Muscle of leg (tissue), 3 donors: ENCODE measurements at regions not wholly inside any gene's neighbourhood (a gene's known extent, or its start where the extent isn't known, plus 50 kb on each side); places are given as distances from the start of the nearest gene placed in this dataset.
A peak's percentile ranks its signal among the peaks of the same experiment; 100 is the strongest.
"Not testable (repeated sequence)": the region's sequence is repeated elsewhere in the genome, so short reads cannot be mapped to it uniquely, and the experiment has no call there.

Source experiments
- DNase-seq: peaks from one replicate; pipeline ENCODE4 v3.0.0; 2013
- H3K27ac ChIP-seq: one replicate; pipeline ENCODE4 v1.5.1; 2013; ENCODE audit warnings: mild to moderate bottlenecking, low read length, control low read depth
- H3K27me3 ChIP-seq: one replicate; pipeline ENCODE4 v1.6.1; 2013; ENCODE audit warnings: low read length; ENCODE audit not compliant: control insufficient read depth, insufficient read depth
- H3K36me3 ChIP-seq: one replicate; pipeline ENCODE4 v1.6.1; 2013; ENCODE audit warnings: low read length; ENCODE audit not compliant: control insufficient read depth, insufficient read depth
- H3K4me1 ChIP-seq: one replicate; pipeline ENCODE4 v1.6.1; 2013; ENCODE audit warnings: low read length; ENCODE audit not compliant: control insufficient read depth, insufficient read depth
- H3K4me3 ChIP-seq: one replicate; pipeline ENCODE4 v1.5.1; 2013; ENCODE audit warnings: low read length, control low read depth
- H3K9me3 ChIP-seq: replicated peaks from 2 replicates; pipeline ENCODE4 v1.6.1; 2013; ENCODE audit warnings: low read depth, low read length; ENCODE audit not compliant: control insufficient read depth
- WGBS: methylation state at CpG from one replicate; pipeline ENCODE4 v1.1.5; 2013; ENCODE audit warnings: missing lambda C conversion rate; ENCODE audit not compliant: insufficient coverage; 5-methylcytosine and 5-hydroxymethylcytosine counted together

DNA sequence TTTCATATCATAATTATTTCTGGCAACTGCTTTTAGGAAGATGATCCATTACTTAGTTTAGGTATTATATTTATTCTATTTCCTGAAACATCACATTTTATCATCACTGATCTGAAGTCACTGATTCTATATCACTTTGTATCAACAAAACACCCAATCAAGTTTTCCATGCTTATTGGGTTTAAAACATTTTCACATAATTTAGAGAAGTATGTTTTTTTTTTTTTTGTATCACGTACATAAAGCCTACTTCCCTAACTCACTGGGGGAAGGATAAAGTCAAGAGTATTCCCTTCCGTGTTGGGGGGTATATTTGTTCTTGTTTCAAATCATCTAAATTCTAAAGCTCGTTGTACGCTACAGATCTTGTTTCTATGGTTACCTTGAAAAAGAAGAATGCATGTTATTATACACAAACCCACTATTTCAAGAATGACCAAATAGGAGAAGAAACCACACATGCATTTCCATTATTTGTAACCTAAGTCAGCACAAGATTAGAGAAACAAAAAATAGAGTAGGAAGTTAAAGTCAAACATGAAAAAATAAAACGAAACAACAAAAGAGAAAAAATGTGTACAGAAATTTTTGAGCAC, 637.2 kb upstream of the MIR17HG start:
- no CpG with 5 or more reads among the region's 5 CpGs for WGBS

DNA sequence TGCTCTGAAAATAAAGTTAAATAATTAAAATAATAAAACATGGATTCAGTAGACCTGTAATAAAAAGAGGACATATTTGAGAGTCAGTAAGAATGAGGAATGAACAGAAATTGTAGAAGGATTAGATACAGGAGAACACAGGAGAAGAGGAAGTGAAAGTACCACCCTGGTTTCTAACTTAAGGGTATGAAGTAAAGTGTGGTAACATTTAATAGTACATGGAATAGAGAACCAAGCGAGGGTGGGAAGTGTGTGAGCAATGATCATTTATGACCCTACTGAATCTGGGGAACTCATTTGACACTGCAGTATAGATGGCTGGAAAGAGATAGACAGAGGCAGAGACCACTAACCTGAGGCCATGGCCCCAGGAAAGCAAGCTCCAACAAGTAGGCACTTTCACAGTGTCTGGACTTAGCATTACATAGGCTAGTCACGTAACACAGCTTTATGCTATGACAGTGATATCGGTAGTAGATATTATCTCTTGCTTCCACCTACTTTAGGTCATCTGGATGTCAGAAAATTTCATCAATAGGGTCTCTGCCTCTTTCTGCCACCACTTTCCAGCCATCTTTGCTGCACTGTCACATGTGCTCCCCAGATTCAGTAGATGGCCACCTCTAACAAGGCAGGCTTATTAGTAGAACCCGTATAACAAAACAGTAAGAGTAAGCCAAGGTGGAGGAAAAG, 633.9 kb upstream of the MIR17HG start:
- Histone ChIP-seq H3K36me3 (no peaks in the 10 kb centered on the region), H3K27me3 (no peaks in the 10 kb centered on the region), H3K27ac (no peak overlapping the region), H3K4me1 (no peaks in the 10 kb centered on the region), H3K9me3 (no peaks in the 10 kb centered on the region), H3K4me3 (no peak overlapping the region)
- DNase-seq: peak; percentile 11
- 92% methylated on average over 3 of the region's 4 CpGs for WGBS

More for the DNA sequence above, 637.2 kb upstream of the MIR17HG start:
- Histone ChIP-seq H3K36me3 (no peaks in the 10 kb centered on the region), H3K4me1 (no peaks in the 10 kb centered on the region), H3K9me3 (no peaks in the 10 kb centered on the region), H3K4me3 (no peak overlapping the region), H3K27me3 (no peaks in the 10 kb centered on the region), H3K27ac (no peak overlapping the region)
- DNase-seq: no peak

DNA sequence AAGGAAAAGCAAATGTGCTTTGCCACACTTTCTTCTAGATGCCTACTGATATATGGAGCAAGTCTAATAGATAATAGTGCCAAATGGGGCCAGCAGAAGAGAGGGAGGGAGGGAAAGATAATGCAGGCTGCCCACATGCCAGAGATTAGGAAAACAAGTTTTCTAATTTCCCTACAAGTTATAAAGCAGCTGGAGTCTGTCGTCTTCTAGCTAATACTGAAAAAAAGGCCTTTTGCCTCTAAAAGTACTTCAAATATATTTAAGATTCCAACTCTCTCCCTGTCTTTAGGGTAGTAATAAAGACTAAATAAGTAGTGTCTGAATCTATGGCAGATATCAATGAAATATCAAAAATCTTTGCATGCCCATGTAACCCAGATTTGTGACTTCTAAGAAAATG, 632.0 kb upstream of the MIR17HG start:
- no peak overlapping the region for H3K27ac ChIP-seq
- WGBS: no CpG with 5 or more reads among the region's 1 CpG
- no peaks in the 10 kb centered on the region for H3K9me3 ChIP-seq

DNA sequence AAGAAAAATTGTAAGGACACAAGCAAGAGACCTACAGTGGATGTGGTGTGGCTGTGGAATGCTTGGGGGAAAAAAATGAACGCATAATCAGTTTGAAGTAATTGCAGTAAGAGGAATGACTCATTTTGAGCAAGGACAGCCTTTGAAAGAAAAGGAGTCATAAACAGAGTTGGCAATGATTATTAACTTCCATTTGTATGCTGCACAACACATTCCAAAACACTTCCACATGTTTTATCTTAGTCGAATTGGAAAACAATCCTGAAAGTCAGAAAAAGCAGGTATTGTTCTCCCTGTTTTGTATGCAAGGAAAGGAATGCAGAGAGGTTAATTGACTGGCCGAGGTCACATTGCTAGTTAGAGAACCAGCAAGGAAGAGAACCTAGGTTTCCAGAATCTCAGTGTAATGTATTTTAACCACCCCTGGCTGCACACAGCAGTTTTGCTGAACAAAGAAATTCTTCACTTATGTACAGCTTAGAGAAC, 630.0 kb upstream of the MIR17HG start:
- Histone ChIP-seq H3K9me3 (no peaks in the 10 kb centered on the region), H3K4me1 (no peaks in the 10 kb centered on the region), H3K4me3 (no peak overlapping the region), H3K36me3 (no peaks in the 10 kb centered on the region), H3K27ac (no peak overlapping the region), H3K27me3 (no peaks in the 10 kb centered on the region)
- 17% methylated on average over 1 of the region's 3 CpGs for WGBS
- DNase-seq: peak; percentile 31

More for the DNA sequence above, 632.0 kb upstream of the MIR17HG start:
- no peaks in the 10 kb centered on the region for H3K27me3 ChIP-seq
- H3K36me3 ChIP-seq: no peaks in the 10 kb centered on the region
- H3K4me3 ChIP-seq: no peak overlapping the region
- no peaks in the 10 kb centered on the region for H3K4me1 ChIP-seq
- no peak for DNase-seq

DNA sequence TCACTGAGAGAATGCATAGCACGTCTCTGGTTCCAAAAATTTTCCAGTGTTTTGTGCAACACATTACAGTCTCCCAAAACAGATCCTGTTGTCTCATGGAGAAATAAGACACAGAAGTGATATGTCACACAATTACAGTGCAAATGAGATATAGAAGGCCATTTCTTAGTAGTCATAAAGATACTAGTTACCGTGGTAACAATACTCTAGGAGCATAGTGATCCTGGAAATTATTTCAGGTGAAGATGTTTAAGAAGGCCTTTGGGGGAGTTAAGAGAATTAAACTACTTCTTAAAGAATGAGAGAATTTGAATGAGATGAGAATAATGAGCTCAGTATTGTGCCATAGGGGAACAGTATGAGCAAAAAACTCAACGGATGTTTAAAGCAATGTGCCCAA, 628.0 kb upstream of the MIR17HG start:
- H3K27ac ChIP-seq: no peak overlapping the region
- DNase-seq: peak; percentile 5
- no peak overlapping the region for H3K4me3 ChIP-seq
- H3K4me1 ChIP-seq: no peaks in the 10 kb centered on the region
- H3K9me3 ChIP-seq: no peaks in the 10 kb centered on the region
- H3K27me3 ChIP-seq: no peaks in the 10 kb centered on the region
- no peaks in the 10 kb centered on the region for H3K36me3 ChIP-seq
- 100% methylated on average over 1 of the region's 3 CpGs for WGBS

DNA sequence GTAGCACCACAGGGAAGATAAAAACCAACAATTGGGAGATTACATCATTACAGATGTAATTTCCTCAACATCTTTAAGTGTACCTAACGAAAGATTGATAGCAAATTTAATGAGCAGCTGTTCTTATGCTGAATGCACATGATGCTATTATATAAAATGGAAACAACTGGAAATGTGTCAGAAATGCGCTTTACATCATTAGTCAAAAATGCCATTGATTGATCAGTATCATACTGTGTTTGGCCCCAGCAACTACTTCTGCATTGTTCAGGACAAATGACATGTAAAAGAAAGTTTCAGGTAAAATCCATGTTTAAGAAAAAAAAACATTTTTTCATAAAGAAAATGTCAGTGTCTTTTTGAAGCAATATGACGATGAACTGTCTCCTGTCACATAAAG, 625.5 kb upstream of the MIR17HG start:
- no peaks in the 10 kb centered on the region for H3K36me3 ChIP-seq

DNA sequence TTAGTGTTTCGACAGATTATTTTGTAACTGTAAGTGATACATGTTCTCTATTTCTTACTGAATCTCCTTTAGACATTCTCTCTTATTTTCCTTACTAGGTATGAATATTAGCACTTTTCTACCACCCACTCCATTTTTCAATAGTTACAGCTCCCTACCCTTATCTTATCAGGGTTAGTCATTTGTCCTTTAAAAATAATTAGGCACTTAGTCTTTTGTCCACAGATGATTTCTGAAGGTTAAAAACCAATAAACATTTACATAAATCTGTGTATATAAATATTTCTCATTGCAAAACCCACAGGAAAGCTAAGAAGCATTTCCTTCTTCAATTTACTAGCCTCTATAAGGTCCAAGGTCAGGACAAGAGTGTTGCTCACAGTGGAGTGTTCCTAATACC, 624.1 kb upstream of the MIR17HG start:
- H3K27me3 ChIP-seq: no peaks in the 10 kb centered on the region

More for the DNA sequence above, 625.5 kb upstream of the MIR17HG start:
- Histone ChIP-seq H3K4me3 (no peak overlapping the region), H3K27ac (no peak overlapping the region), H3K9me3 (no peaks in the 10 kb centered on the region), H3K27me3 (no peaks in the 10 kb centered on the region), H3K4me1 (no peaks in the 10 kb centered on the region)
- DNase-seq: no peak
- WGBS: no CpG with 5 or more reads among the region's 3 CpGs

DNA sequence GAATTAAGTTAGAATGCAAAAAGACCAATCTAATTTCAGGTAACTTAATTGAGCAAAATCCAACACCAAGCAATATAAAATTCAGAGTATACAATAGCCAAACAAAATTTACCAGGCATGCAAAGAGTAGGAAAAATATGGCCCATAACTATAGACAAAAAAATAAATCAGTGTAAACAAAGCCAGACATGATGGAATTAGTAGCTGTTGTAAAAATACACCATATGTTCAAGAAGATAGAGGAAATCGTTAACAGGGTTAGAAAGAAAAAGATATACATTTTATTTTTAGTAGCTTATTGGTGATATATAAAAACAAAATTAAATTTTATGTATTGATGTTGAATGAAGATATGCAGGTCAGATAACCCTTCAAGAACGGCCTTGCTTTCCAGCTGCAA, 621.1 kb upstream of the MIR17HG start:
- Histone ChIP-seq H3K4me1 (no peaks in the 10 kb centered on the region), H3K27me3 (no peaks in the 10 kb centered on the region), H3K27ac (no peak overlapping the region), H3K9me3 (no peaks in the 10 kb centered on the region), H3K36me3 (no peaks in the 10 kb centered on the region), H3K4me3 (no peak overlapping the region)
- no CpG with 5 or more reads among the region's 2 CpGs for WGBS
- DNase-seq: no peak

More for the DNA sequence above, 624.1 kb upstream of the MIR17HG start:
- Histone ChIP-seq H3K27ac (no peak overlapping the region), H3K4me3 (no peak overlapping the region), H3K36me3 (no peaks in the 10 kb centered on the region), H3K4me1 (no peaks in the 10 kb centered on the region), H3K9me3 (no peaks in the 10 kb centered on the region)
- no CpG with 5 or more reads among the region's 1 CpG for WGBS
- DNase-seq: no peak

DNA sequence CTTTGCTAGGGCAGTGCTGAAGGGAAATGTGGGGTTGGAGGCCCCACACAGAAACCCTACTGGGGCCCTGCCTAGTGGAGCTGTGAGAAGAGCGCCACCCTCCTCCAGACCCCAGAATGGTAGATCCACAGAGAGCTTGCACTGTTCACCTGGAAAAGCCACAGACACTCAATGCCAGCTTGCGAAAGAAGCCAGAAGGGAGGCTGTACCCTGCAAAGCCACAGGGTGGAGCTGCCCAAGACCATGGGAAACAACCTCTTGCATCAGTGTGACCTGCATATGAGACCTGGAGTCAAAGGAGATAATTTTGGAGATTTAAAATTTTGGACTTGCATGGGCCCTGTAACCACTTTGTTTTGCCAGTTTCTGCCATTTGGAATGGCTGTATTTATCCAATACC, 615.4 kb upstream of the MIR17HG start:
- Histone ChIP-seq H3K36me3 (no peaks in the 10 kb centered on the region), H3K27me3 (no peaks in the 10 kb centered on the region), H3K27ac (no peak overlapping the region), H3K9me3 (no peaks in the 10 kb centered on the region), H3K4me3 (no peak overlapping the region), H3K4me1 (no peaks in the 10 kb centered on the region)
- no peak for DNase-seq
- WGBS: 85% methylated on average over 2 of the region's 2 CpGs

DNA sequence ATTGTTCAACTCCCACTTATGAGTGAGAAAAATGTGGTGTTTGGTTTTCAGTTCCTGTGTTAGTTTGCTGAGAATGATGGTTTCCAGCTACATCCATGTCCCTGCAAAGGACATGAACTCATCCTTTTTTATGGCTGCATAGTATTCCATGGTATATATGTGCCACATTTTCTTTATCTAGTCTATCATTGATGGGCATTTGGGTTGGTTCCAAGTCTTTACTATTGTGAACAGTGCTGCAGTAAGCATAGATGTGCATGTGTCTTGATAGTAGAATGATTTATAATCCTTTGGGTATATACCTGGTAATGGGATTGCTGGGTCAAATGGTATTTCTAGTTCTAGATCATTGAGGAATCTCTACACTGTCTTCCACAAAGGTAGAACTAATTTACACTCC, 613.0 kb upstream of the MIR17HG start:
- not testable (repeated sequence) for H3K4me1 ChIP-seq, H3K36me3 ChIP-seq, H3K27ac ChIP-seq, H3K4me3 ChIP-seq, DNase-seq, H3K27me3 ChIP-seq, H3K9me3 ChIP-seq
